RCC 7860 (cell line): ENCODE measurements at regions not wholly inside any gene's neighbourhood (a gene's known extent, or its start where the extent isn't known, plus 50 kb on each side); places are given as distances from the start of the nearest gene placed in this dataset.
"Not testable (repeated sequence)": the region's sequence is repeated elsewhere in the genome, so short reads cannot be mapped to it uniquely, and the experiment has no call there.

Source experiments
- DNase-seq: peaks from one replicate; pipeline ENCODE4 v3.0.0-alpha.2; 2015; ENCODE audit warnings: low spot score
- FAIRE-seq: peaks from 2 replicates; lab custom pipeline; 2012; peaks lifted over from hg19 to GRCh38; lab: Jason Lieb, UNC

- not testable (repeated sequence) for FAIRE-seq
- peak; percentile 57 for DNase-seq
Measured at GRCh38 chr1:146387750-146388469, 159.1 kb upstream of the NOTCH2NLA start.

GRCh38 chr1:146386851-146387749, 158.3 kb upstream of the NOTCH2NLA start:
- DNase-seq = peak; percentile 99
- not testable (repeated sequence) for FAIRE-seq

GRCh38 chr1:146381196-146381595, 152.4 kb upstream of the NOTCH2NLA start:
- DNase-seq, FAIRE-seq: not testable (repeated sequence)

- FAIRE-seq = not testable (repeated sequence)
- DNase-seq = peak; percentile 100
Measured at GRCh38 chr1:146376708-146377496, 148.1 kb upstream of the NOTCH2NLA start.

DNA sequence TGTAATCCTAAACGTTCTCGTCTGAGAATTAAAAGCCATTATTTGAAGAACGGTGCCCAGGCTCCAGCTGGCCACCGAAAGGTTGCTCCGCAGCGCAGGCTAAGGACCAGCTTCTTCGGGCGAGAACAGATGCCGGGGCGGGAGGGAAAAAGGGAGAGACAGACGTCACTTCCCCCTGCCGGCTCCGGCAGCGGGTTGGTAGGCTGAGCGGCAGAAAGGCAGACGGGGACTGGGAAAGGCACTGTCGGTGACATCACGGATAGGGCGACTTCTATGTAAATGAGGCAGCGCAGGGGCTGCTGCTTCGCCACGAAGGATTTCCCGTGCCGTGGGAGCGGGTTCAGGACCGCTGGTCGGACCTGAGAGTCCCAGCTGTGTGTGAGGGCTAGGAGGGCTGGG, 147.5 kb upstream of the NOTCH2NLA start:
- peak; percentile 74 for DNase-seq
- not testable (repeated sequence) for FAIRE-seq

- not testable (repeated sequence) for FAIRE-seq, DNase-seq
Measured at GRCh38 chr1:146375108-146375507, 146.3 kb upstream of the NOTCH2NLA start.

DNA sequence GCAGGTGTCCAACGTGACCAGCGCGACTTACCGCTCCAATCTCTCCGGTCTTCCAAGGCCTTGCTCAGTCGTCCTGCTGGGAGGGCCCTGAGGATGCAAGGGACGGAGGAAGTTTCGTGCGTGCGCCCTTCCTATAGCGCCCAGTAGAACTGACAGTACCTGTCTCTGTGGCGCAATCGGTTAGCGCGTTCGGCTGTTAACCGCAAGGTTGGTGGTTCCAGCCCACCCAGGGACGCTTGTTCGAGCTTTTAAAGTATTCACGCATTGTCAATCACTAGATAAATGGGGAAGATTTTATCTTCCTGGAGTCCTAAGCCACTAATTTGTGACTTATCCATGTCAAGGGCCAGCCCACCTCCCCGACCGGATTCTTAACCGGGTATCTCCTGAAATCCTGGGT, 141.1 kb upstream of the NOTCH2NLA start:
- peak; percentile 75 for DNase-seq
- not testable (repeated sequence) for FAIRE-seq

- FAIRE-seq, DNase-seq: not testable (repeated sequence)
Measured at GRCh38 chr1:146355373-146355772, 126.6 kb upstream of the NOTCH2NLA start.

DNA sequence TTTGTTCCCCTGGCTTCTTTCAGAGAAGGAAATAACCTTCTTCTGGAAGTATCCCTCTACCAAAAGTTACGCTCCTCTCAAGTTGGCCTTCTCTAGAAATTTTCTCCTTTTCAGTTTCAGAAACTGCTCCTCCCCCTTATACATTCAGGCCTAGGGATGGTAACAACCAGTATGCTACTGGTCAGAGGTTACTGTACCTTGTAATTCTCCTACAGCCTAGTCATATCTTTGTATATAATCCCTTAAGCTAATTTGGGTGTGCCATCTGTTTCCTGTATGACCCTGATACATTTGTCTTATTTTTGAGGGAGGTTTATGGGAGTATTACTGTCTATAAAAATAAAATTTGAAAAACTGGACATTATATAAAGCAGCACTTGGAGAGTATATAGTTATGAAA, 98.0 kb upstream of the NOTCH2NLA start:
- not testable (repeated sequence) for DNase-seq, FAIRE-seq

DNA sequence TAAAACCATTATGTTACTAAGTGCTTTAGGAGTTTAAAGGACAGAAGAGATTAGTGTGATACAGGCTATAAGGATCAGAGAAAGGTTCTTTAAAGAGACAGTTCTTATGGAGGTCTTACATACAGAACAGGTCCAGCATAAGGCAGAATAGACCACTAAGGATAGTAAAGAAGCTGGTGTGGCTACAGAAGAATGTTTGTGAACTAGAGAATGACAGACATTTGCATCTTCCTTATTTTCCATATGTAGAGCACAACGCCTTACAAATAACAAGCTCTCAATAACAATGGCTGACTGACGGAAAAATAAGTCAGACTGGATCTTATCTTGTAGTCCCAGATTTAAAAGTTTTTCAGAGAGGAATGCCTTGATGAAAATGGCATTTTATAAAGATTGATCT, 95.6 kb upstream of the NOTCH2NLA start:
- not testable (repeated sequence) for FAIRE-seq, DNase-seq

GRCh38 chr1:146323302-146323701, 94.5 kb upstream of the NOTCH2NLA start:
- not testable (repeated sequence) for FAIRE-seq, DNase-seq

GRCh38 chr1:146322893-146323292, 94.1 kb upstream of the NOTCH2NLA start:
- not testable (repeated sequence) for FAIRE-seq, DNase-seq

DNA sequence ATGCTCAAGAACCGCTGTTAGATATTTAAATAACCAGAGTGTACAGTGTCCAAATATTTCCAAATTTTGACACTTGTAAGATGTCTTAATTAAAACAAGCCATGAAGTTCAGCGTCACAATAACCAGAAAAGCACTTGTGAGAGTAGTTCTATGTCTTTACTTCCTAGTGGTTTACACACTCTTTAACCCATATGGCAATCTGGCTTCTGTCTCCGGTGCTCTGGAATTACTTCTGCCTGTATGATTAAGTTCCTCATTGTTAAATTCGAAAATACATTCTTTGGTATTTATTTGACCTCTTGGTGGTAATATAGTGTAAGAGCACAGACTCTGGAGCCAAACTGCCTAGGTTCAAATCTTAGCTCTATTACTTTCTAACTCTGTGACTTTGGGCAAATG, 89.9 kb upstream of the NOTCH2NLA start:
- not testable (repeated sequence) for FAIRE-seq, DNase-seq

DNA sequence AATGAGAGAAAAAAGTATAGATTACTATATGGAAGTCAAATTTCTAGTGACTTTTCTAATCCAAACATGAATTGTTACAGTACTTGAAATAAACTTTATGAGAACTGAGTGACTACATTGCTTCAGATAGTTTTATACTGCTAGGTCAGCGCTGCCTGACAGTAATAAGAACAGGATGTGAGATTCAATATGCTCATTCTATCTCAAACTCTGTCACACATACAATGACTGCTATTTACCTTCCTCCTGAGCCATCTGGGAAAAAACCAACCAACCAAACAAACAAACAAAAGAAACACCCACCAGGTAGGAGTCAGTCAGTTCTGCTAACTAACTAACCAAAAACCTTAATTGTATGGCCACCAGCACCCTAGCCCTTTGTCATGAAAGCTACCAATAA, 89.0 kb upstream of the NOTCH2NLA start:
- not testable (repeated sequence) for DNase-seq, FAIRE-seq

DNA sequence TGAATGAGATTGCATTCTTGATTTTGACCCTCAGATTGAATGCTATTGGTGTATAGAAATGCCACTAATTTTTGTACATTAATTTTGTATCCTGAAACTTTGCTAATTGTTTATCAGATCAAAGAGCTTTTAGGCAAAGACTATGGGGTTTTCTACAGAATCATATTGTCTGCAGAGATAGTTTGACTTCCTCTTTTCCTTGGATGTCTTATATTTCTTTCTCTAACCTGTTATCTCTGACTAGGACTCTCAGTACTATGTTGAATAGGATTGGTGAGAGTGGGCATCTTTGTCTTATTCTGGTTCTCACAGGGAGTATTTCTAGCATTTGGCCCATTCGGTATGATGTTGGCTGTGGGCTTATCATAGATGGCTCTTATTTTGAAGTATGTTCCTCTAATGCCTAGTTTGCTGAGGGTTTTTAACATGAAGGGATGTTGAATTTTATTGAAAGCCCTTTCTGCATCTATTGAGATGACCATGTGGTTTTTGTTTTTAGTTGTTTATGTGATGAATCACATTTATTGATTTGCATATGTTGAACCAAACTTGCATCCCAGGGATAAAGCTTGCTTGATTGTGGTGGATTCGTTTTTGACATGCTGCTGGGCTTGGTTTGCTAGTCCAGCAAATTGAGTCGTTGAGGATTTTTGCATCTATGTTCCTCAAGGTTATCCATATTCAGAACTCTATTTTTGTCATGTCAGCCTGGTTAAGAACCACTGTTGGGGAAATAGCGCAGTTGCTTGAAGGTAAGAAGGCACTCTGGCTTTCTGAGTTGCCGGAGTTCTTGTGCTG, 85.8 kb upstream of the NOTCH2NLA start:
- not testable (repeated sequence) for FAIRE-seq

GRCh38 chr1:146310579-146310978, 81.8 kb upstream of the NOTCH2NLA start:
- DNase-seq, FAIRE-seq: not testable (repeated sequence)

More for the DNA sequence above, 85.8 kb upstream of the NOTCH2NLA start:
- DNase-seq = not testable (repeated sequence)

DNA sequence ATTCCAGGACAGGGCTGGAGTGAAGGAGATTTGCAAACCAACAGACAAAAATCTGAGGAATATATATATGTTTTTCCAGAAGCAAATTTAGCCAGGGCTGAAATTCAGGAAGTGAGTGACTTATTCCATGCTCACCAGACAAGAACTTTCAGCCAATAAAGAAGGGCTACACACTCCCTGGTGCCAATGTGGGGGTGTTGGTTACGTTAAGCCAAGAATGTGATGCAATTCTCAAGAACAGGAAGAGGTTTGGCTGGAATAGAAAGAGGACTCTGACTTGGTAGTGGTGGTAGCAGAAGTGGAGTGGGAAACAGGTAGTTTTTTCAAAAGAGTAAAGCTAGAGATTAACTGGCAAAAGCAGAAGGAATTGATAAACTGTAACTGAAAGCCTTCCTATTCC, 80.6 kb upstream of the NOTCH2NLA start:
- DNase-seq, FAIRE-seq: not testable (repeated sequence)

- not testable (repeated sequence) for FAIRE-seq, DNase-seq
Measured at GRCh38 chr1:146308892-146309291, 80.1 kb upstream of the NOTCH2NLA start.

- not testable (repeated sequence) for FAIRE-seq
Measured at GRCh38 chr1:146308152-146308551, 79.3 kb upstream of the NOTCH2NLA start.

GRCh38 chr1:146307632-146308031, 78.8 kb upstream of the NOTCH2NLA start:
- DNase-seq, FAIRE-seq: not testable (repeated sequence)

More at GRCh38 chr1:146308152-146308551, 79.3 kb upstream of the NOTCH2NLA start:
- not testable (repeated sequence) for DNase-seq
